Smooth muscle cell (in vitro differentiated cells): ENCODE measurements at regions not wholly inside any gene's neighbourhood (a gene's known extent, or its start where the extent isn't known, plus 50 kb on each side); places are given as distances from the start of the nearest gene placed in this dataset.
"Not testable (repeated sequence)": the region's sequence is repeated elsewhere in the genome, so short reads cannot be mapped to it uniquely, and the experiment has no call there.

Source experiments
- DNase-seq: peaks from one replicate; lab custom pipeline; 2025; ENCODE audit not compliant: unreplicated experiment; lab: John Stamatoyannopoulos, UW
- H2AFZ ChIP-seq: fragments of 200-600 bp; sonication (generic); 2 replicates; pipeline ENCODE4 v1.6.0; 2016; ENCODE audit warnings: antibody characterized with exemption, low read depth, mild to moderate bottlenecking
- H3F3A ChIP-seq: fragments of 200-600 bp; sonication (generic); 2 replicates; pipeline ENCODE4 v1.6.0; 2017; ENCODE audit warnings: antibody characterized with exemption, low read depth
- H3K27ac ChIP-seq: fragments of 200-600 bp; sonication (generic); 2 replicates; pipeline ENCODE4 v1.5.1; 2016; ENCODE audit warnings: low read depth, mild to moderate bottlenecking
- H3K27me3 ChIP-seq: fragments of 200-600 bp; sonication (generic); 2 replicates; pipeline ENCODE4 v1.6.1; 2016; ENCODE audit warnings: low read depth, mild to moderate bottlenecking
- H3K36me3 ChIP-seq: fragments of 200-600 bp; sonication (generic); 2 replicates; pipeline ENCODE4 v1.5.1; 2016; ENCODE audit warnings: low read depth
- H3K4me1 ChIP-seq: fragments of 200-600 bp; sonication (generic); 2 replicates; pipeline ENCODE4 v1.5.1; 2016; ENCODE audit warnings: low read depth
- H3K4me2 ChIP-seq: fragments of 200-600 bp; sonication (generic); 2 replicates; pipeline ENCODE4 v1.6.0; 2016; ENCODE audit warnings: mild to moderate bottlenecking
- H3K4me3 ChIP-seq: fragments of 200-600 bp; sonication (generic); 2 replicates; pipeline ENCODE4 v1.5.1; 2016; ENCODE audit warnings: mild to moderate bottlenecking
- H3K79me2 ChIP-seq: fragments of 200-600 bp; sonication (generic); 2 replicates; pipeline ENCODE4 v1.6.0; 2016; ENCODE audit warnings: low read depth, mild to moderate bottlenecking
- H3K9ac ChIP-seq: fragments of 200-600 bp; sonication (generic); 2 replicates; pipeline ENCODE4 v1.6.0; 2016; ENCODE audit warnings: low read depth
- H3K9me3 ChIP-seq: fragments of 200-600 bp; sonication (generic); replicated peaks from 2 replicates; pipeline ENCODE4 v1.5.1; 2016; ENCODE audit warnings: low read depth
- H4K20me1 ChIP-seq: fragments of 200-600 bp; sonication (generic); 2 replicates; pipeline ENCODE4 v1.6.0; 2016; ENCODE audit warnings: low read depth
- CTCF ChIP-seq: fragments of 200-600 bp; sonication (generic); IDR thresholded peaks from 2 replicates; pipeline ENCODE4 v1.5.1; 2017; ENCODE audit warnings: borderline replicate concordance, mild to moderate bottlenecking, antibody characterized with exemption; ENCODE audit not compliant: insufficient read depth, poor library complexity, severe bottlenecking
- WGBS: methylation state at CpG from one replicate; pipeline ENCODE4 v1.1.7; 2016; ENCODE audit warnings: low lambda C conversion rate; 5-methylcytosine and 5-hydroxymethylcytosine counted together

GRCh38 chr17:26996146-26996916 lies 297.6 kb upstream of the WSB1 start:
- not testable (repeated sequence) for H3K9ac ChIP-seq, H3K4me2 ChIP-seq, H3K9me3 ChIP-seq, DNase-seq, H3K4me3 ChIP-seq, H3K4me1 ChIP-seq, H4K20me1 ChIP-seq, H3K36me3 ChIP-seq, H3K27me3 ChIP-seq, H3K27ac ChIP-seq, H2AFZ ChIP-seq, H3F3A ChIP-seq, H3K79me2 ChIP-seq
- 66% methylated on average over 7 of the region's 7 CpGs for WGBS

- WGBS, result 71% methylated on average over 4 of the region's 4 CpGs
- DNase-seq, H3K36me3 ChIP-seq, H3F3A ChIP-seq, H3K4me3 ChIP-seq, H3K27ac ChIP-seq, H3K79me2 ChIP-seq, H3K9me3 ChIP-seq, H3K4me2 ChIP-seq, H3K27me3 ChIP-seq, H3K9ac ChIP-seq, H4K20me1 ChIP-seq, H2AFZ ChIP-seq, H3K4me1 ChIP-seq: not testable (repeated sequence)
Measured at GRCh38 chr17:27007734-27008531, 286.0 kb upstream of the WSB1 start.

- WGBS, result 85% methylated on average over 14 of the region's 14 CpGs
- Histone ChIP-seq H3K4me1 (no peaks in the 10 kb centered on the region), H3K27me3 (no peaks in the 10 kb centered on the region), H3K27ac (no peak overlapping the region), H3K36me3 (no peaks in the 10 kb centered on the region), H3K4me3 (no peak overlapping the region), H3K79me2 (no peaks in the 10 kb centered on the region), H3K9me3 (no peaks in the 10 kb centered on the region), H4K20me1 (no peaks in the 10 kb centered on the region), H3F3A (no peaks in the 10 kb centered on the region), H2AFZ (no peak overlapping the region), H3K9ac (no peak overlapping the region), H3K4me2 (no peak overlapping the region)
- no peak for DNase-seq
- TF ChIP-seq CTCF, result no peak
Measured at GRCh38 chr17:27009087-27009486, 284.8 kb upstream of the WSB1 start.

- WGBS, result 49% methylated on average over 3 of the region's 3 CpGs
- not testable (repeated sequence) for H3K4me1 ChIP-seq, H2AFZ ChIP-seq, H3K36me3 ChIP-seq, H3K4me3 ChIP-seq, H4K20me1 ChIP-seq, DNase-seq, H3K27me3 ChIP-seq, H3K27ac ChIP-seq, H3K79me2 ChIP-seq, H3K9ac ChIP-seq, H3K4me2 ChIP-seq, H3K9me3 ChIP-seq, H3F3A ChIP-seq
Measured at GRCh38 chr17:27010138-27010537, 283.8 kb upstream of the WSB1 start.

GRCh38 chr17:27030552-27030951 lies 263.4 kb upstream of the WSB1 start:
- 68% methylated on average over 3 of the region's 3 CpGs for WGBS
- H3F3A ChIP-seq, H3K27me3 ChIP-seq, H4K20me1 ChIP-seq, H3K36me3 ChIP-seq, H3K4me1 ChIP-seq, H3K9me3 ChIP-seq, H2AFZ ChIP-seq, DNase-seq, H3K9ac ChIP-seq, H3K4me2 ChIP-seq, H3K27ac ChIP-seq, H3K4me3 ChIP-seq, H3K79me2 ChIP-seq: not testable (repeated sequence)
